GM19468 (cell line): ENCODE measurements at regions not wholly inside any gene's neighbourhood (a gene's known extent, or its start where the extent isn't known, plus 50 kb on each side); places are given as distances from the start of the nearest gene placed in this dataset.
"Not testable (repeated sequence)": the region's sequence is repeated elsewhere in the genome, so short reads cannot be mapped to it uniquely, and the experiment has no call there.

Experiments used
- ATAC-seq: cut with Tn5 transposase; IDR thresholded peaks from one replicate; pipeline ENCODE4 v1.9.1; 2021; ENCODE audit warnings: mild to moderate bottlenecking, moderate library complexity, moderate number of reproducible peaks; ENCODE audit not compliant: unreplicated experiment; ENCODE audit errors: extremely low read depth

DNA sequence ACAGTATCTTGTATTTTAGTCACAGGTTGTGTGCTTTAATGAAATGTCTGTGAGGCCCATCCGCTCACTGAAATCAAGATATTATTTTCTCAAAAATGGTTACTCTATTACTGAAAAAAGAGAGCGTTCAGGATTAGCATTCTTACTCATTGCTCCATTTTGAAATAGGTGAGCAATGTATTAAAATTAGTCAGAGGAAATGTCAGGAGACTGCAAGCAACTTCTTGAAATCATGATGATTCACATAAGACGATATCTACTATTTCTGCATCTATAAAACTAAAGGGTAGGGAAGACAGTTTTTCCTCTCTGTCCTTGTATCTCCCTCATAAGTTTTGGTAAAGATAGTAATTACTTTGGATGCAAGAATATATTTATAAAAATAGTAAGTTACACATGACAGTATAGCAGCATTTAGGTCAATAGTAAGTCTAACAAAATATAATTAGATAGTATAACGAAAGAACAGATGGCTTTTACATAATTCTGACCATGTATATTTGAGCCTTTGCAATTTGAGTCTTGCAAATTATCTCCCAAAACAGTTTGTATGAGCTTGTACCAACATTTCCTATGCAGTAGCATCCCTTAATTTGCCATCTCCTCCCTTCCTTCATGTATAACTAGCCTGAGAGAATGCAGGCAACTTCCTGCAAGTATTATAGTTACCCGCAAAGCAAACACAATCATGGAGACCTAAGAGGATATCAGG lies 937.8 kb downstream of the PCDH7 start:
- no peak for ATAC-seq

DNA sequence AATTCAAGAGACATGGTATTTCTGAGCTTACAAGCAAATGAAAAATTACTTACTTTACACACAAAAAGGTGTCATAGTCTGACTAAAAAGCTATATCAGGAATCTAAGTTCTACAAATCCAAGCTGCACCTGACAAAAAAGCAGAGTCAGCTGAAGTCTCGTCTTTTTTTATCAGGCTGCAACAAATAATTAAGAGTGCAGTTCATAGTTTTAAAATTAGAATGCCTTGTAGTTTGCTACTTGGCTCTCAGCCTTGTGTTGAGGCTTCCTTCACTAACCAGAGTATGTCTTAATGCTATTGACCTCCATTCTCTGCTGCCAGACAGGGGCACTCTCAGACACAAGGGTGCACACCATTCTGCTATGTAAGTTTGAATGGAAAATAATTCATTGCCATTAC lies 940.7 kb downstream of the PCDH7 start:
- ATAC-seq, result no peak

DNA sequence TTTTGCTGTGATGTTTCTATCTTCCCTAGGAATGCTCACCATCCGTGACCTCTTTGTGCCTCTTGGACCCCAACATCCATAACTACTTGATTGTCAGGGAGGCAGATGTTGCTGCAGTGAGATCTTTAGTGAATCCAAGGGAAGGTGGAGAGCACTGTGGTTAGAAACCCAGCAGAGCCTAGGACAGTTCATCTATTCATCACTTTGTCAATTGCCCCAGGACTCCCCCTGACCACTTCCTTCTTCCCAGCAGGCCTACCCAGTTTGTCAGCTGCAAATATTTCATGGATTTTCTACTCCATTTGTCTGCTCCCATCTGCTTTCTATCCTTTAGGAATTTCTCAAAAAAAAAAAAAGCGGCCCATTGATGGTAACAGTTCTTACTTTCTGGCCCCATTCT lies 942.8 kb downstream of the PCDH7 start:
- ATAC-seq, result no peak

DNA sequence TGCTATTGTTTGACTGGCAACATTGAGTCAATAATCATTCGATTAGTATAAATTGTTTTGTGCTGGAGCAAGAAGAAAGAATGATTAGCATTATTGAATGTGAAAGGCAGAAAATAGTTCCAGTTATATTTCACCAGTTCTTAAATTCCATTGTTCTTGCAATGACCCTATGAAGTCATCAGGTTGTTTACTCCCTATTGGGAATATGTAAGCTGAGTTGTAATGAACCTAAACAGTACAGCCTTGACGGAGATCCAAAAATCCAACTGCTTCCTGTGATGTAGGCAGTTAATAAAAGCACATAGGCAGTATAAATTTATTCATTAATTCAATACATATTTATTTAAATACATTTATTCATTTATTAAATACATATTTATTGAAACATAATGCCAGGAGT lies 947.5 kb downstream of the PCDH7 start:
- ATAC-seq, result no peak

DNA sequence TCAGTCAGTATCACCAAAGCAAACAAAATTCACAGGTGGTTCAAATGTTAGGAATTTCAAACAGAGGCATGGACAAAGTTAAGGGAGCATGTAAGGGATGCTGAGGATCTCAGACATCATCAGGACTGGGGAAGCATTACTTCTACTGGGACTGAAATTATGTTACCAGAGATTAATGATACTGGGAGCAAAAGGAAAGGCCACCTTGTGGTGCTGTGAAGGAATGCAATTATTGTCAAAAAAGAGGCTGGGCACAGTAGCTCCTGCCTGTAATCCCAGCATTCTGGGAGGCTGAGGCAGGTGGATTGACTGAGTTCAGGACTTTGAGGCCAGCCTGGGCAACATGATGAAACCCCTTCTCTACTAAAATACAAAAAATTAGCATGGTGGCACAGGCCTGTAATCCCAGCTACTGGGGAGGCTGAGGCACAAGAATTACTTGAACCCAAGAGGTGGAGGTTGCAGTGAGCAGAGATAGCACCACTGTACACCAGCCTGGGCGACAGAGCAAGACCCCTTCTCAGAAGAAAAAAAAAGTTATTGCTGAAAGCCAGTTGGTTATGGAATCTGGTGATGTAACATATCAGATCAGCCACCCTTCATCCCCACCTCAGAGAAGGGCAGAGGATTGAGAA lies 954.3 kb downstream of the PCDH7 start:
- no peak for ATAC-seq

DNA sequence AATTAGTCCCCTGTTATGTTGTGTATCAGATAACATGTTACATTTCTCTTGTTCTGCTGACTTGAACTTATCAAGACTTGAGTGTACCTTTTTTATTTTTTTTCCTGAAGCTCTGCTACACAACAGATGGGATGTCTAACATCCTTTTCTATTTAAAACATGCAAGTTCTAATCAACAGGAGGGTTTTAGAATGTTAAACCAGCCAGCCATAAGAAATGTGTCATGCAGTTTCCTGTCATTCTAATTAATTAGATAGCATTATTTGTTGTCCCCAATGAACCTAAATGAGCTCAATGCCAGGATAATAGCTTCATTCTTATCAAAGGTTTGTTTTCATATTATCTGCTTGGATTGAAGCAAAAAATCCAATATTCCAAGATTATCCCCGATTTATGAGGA lies 958.2 kb downstream of the PCDH7 start:
- no peak for ATAC-seq

DNA sequence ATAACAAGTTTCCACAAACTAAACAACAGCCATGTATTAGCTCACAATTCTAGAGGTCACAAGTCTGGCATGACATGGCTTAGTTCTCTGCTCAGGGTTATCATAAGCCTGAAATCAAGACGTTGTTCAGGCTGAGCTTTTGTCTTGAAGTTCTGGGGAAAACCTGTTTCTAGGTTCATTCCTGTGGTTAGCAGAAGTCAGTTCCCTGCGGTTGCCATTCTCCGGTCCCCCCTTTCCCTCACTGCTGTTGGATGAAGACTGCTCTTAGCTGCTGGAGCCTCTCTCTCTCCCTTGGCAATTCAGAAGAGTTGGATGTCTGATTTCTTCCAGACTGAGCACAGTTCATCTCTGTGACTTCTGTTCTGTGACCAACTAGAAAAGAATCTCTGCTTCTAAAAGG lies 962.6 kb downstream of the PCDH7 start:
- no peak for ATAC-seq

DNA sequence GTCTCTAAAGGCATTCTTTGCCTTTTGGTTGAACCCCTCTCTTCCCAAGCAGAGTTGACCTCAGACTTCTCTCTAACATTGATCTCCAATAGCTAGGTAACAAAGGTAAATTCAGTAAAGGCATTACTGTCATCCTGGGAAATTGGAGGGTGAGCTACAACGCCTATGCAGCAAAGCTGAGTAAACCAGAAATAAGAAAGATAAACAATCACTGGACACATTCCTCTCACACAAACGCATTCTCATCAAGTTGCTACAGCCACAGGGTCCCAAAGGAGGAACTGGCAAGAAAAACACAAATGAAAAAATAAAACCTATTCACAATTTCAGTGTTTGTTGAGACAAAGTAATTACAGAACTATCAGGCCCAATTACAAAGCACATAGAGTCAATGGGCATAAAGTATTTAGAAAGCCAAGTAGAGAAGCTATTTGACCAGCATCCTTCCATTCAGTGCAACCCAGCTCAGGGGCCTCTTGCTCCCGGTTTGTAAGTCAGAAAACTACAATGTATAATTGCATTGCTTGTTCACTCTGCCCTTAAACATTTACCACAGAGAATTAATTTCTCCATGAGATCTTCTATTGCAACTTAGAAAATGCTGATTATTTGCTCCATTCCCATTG lies 967.7 kb downstream of the PCDH7 start:
- no peak for ATAC-seq

DNA sequence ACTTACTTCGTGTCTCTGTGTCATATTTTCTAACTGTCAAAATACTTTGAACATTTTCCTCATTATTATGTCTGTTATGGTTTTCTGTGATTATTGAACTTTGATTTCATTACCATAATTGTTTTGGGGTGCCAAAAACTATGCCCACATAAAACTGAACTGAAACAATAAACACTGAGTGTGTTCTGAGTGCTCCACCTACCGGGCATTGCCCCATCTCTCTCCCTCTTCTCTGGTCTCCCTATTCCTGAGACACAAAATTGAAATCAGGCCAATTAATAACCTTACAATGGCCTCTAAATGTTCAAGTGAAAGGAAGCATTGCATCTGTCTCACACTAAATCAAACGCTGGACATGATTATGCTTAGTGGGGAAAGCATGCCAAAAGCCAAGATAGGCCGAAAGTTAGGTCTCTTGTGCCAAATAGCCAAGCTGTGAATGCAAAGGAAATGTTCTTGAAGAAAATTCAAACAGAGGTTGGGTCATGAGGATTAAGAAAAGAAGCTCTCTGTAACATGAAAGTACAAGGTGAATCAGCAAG lies 972.3 kb downstream of the PCDH7 start:
- no peak for ATAC-seq

DNA sequence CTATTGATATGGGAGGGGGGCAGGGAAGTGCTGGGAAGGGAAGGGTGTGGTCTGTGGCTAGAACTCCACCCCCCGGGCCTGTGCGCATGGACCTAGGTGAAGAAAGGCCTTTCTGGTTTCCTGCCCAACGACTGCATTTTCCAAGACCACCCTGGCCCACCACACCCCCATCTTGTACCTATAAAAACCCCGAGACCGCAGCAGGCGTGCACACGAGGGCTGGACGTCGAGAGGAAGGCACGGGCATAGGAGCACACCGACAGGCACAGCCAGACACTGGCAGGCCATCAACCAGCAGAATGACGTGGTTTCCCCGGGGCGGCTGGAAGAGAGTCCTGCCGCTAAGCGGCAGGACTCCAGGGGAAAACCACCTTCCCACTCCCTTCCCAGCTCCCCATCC lies 981.1 kb downstream of the PCDH7 start:
- ATAC-seq, result no peak

DNA sequence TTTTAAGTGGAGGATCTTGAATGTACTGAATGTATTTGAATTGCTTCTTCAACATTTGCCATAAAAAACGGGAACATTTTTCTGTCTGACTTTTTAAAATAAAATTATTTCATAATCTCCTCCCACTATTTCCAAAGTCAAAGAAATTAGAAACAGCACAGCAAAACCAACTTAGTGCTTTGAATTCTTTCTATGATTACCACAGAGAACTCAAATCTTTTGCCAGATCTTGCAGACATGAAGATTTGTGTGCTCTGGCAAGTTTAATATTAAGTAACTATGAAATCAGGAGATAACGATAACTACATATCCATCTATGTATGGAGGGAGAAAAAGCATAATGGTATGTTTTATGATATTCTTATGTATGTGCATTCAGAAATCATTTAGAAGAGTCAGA lies 982.2 kb downstream of the PCDH7 start:
- ATAC-seq, result no peak

DNA sequence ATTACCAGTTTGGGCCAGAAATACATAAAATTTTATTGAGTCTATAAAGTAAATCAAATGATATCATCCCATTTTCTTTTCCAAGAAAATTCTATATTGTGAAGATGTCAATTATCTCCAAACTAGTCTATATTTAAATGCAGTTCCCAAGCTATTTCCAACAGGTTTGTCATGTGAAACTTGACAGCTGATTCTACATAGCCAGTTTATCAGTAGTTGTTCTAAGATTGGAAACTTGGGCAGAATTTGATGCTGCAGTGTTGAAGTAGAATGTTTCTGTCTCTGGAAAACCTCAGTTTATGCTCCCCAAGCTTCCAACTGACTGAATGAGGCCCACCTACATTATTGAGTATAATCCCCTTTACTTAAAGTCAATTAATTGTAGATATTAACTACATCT lies 994.1 kb downstream of the PCDH7 start:
- ATAC-seq, result no peak

DNA sequence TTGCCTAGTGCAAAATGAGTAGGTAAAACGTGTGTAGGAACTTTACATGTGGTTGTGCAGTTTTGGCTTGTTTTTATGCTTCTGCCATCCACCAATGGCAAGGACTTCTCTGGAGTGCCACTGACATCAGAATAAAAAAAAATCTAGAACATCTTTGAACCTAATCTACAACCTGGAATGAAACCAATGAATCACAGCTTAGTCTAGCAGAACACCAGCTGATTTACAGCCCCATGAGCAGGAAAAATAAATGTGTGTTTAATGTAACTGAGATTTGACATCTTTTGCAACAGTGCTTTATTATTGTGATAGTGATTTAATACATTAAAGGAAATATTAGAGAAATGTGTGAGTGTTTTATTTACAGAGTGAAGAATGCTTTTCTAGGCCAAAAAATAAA lies 995.1 kb downstream of the PCDH7 start:
- ATAC-seq, result no peak

DNA sequence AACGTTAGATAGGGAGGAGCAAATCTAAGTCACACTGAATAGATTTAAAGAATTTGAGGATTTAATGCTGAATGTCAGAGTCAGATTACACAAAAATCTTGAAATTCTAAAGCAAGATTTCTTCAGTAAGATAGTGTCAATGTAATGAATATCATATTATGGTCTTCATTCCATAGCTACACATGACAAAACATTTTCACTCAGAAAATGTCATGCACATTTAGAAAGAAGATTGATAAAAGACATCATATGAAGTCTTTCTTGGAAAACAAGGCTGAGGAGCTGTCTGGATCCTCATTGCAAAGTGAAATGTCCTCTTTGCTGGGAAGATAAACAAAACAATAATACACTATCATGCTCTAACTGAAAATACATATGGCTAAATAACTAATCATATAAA lies 1006.9 kb downstream of the PCDH7 start:
- ATAC-seq, result no peak

DNA sequence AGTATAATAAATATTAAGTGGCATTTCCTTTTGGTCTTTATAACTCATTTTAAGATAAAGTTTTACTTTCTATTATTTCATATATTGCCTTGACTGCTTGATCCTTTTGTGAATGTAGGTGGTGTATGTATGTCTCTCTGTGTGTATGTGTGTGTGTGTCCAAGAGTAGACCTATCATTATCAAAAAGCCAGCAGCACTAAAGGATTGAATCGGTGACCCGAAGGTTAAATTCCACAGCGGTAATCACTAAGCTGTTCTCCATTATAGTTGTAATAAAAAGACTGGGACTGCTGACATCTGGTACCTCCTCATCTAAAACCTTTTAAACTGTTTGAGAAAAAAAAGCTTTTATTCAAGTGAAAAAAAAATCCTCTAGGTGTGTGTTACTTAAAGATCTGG lies 1014.8 kb downstream of the PCDH7 start:
- no peak for ATAC-seq

DNA sequence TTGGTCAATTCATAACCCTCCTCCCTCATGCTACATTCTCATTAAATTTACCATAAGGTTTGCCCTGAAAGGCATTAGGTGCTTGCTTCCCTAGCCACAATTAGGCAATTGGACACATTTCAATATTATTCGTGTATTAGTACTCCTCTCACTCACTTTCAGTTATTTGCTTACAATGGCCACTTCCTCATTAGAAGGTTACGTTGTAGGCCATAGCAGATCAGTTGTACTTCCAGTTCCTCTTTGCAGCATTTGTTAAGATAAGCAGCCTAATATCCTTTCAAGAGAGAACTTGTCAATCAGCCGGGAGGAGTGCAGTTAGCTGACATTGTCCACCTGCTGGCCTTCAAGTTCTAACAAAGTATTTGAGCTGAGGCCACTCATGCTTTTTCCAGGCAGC lies 1017.2 kb downstream of the PCDH7 start:
- no peak for ATAC-seq

DNA sequence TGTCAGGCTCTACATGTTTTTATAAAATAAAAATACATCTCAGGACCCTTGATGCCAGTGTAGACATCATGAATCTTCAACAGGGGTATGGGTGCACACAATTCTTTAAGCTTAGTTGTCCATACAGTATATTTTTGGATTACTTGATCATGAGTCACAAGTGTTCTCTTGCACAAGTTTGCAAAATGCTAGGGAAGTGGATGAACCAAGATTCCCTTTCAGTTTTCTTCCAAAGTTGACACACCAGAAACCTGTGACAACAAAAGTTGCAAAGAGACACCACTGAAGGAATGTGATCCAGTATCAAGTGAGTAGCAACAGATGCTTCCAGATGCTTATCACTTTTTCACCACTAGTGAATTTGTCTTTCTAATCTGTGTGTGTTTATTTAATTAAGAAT lies 1021.2 kb downstream of the PCDH7 start:
- no peak for ATAC-seq

DNA sequence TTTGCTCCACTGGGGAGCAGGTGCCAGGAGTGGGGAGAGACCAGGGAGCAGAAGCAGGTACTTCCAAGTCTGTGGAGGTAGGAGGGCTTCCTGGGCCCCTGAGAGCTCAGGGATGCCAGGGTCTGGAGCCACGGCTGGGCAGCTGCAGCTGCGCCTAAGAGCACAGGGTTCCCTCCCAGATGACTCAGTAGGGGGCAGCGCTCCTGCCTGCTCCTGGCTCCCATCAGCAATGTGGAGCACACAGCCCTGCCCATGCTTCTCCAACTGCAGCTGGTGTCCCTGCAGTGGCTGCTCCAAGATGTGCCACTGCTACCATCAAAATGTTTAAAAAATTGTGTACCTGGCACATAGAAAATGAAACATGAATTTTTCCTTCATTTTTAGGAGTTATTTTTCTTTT lies 1028.2 kb downstream of the PCDH7 start:
- ATAC-seq, result no peak

DNA sequence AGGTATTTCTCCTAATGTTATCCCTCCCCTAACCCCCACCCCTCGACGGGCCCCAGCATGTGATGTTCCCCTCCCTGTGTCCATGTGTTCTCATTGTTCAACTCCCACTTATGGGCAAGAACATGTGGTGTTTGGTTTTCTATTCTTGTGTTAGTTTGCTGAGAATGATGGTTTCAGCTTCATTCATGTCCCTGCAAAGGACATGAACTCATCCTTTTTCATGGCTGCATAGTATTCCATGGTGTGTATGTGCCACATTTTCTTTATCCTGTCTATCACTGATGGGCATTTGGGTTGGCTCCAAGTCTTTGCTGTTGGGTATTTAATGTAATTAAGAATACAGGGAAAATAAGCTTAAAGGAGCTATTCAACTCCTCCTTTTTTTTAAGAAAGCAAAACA lies 1030.4 kb downstream of the PCDH7 start:
- ATAC-seq, result not testable (repeated sequence)

DNA sequence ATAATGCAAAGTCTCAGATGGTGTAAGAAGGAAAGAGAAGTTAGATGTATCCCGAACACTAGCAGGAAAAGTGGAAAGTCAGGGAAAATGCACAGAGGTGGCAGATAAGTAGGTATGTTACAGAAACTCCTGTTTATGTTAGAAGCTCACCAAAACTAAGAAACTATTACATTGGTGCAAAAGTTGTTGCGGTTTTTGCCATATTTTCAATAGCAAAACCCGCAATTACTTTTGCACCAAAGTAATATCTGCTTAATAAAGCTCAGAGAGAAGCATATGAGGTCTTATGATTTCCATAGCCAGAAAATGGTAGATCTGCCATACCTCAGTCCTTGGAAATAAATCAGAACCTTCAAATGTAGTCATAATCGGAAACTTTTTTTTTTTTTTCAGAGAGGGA lies 1035.6 kb downstream of the PCDH7 start:
- ATAC-seq, result no peak

DNA sequence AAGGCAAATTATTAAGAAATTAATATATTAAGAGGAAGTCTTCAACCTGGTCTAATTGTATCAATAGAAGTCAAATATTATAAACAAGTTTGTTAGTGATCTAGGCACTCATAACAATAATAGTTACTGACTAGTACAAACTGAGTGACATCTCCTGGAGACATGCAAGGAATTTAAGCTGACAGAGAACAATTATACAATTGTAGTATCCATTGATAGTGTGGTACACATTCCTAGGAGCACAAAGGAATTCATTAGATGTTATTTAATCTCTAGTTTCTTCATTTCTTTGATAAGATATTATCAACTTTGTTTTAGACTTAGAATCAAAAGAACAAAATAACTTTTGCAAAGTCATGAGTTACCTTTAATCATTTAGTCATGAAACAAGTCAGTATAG lies 1048.6 kb downstream of the PCDH7 start:
- ATAC-seq, result no peak

DNA sequence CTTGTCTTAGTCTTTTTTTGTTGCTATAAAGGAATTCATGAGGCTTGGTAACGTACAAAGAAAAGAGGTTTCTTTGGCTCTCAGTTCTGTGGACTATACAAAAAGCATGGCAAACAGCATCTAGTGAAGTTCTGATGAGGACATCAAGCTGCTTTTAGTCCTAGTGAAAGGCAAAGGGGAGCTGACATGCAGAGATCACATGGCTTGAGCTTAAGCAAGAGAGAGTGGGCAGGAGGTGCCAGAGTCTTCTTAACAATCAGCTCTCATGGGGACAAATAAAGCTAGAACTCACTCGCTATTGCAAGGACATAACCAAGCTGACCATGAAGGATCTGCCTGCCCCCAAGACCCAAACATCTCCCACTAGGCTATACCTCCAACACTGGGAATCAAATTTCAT lies 1063.1 kb downstream of the PCDH7 start:
- ATAC-seq, result no peak
